OCI-LY1 (cell line): ENCODE measurements at regions not wholly inside any gene's neighbourhood (a gene's known extent, or its start where the extent isn't known, plus 50 kb on each side); places are given as distances from the start of the nearest gene placed in this dataset.

Source experiments
- H2AFZ ChIP-seq: fragments of 200-600 bp; sonication (generic), shearing (Covaris generic); 2 replicates; pipeline ENCODE4 v1.6.0; 2014; ENCODE audit warnings: antibody characterized with exemption, mild to moderate bottlenecking, low read length
- H3F3A ChIP-seq: fragments of 200-600 bp; sonication (generic), shearing (Covaris generic); 2 replicates; pipeline ENCODE4 v1.6.0; 2014; ENCODE audit warnings: mild to moderate bottlenecking, antibody characterized with exemption, low read length, moderate library complexity; ENCODE audit not compliant: insufficient read depth
- H3K27ac ChIP-seq: fragments of 200-600 bp; sonication (generic); 2 replicates; pipeline ENCODE4 v1.5.1; 2014; ENCODE audit warnings: low read length, mixed run types, mild to moderate bottlenecking, low read depth; ENCODE audit not compliant: poor library complexity, severe bottlenecking
- H3K27me3 ChIP-seq: fragments of 200-600 bp; sonication (generic); 2 replicates; pipeline ENCODE4 v1.6.0; 2014; ENCODE audit warnings: antibody characterized with exemption, mild to moderate bottlenecking, low read length, moderate library complexity; ENCODE audit not compliant: insufficient read depth
- H3K36me3 ChIP-seq: fragments of 200-600 bp; sonication (generic); 2 replicates; pipeline ENCODE4 v1.6.1; 2014; ENCODE audit warnings: mild to moderate bottlenecking, antibody characterized with exemption, low read length, moderate library complexity, mixed read lengths; ENCODE audit not compliant: insufficient read depth
- H3K4me1 ChIP-seq: fragments of 200-600 bp; sonication (generic); 2 replicates; pipeline ENCODE4 v1.5.1; 2014; ENCODE audit warnings: mild to moderate bottlenecking, low read length, moderate library complexity; ENCODE audit not compliant: insufficient read depth, severe bottlenecking
- H3K4me2 ChIP-seq: fragments of 200-600 bp; sonication (generic), shearing (Covaris generic); 2 replicates; pipeline ENCODE4 v1.6.1; 2014; ENCODE audit warnings: low read length
- H3K4me3 ChIP-seq: fragments of 200-600 bp; sonication (generic); 2 replicates; pipeline ENCODE4 v1.5.1; 2014; ENCODE audit warnings: low read length, low read depth, mild to moderate bottlenecking, mixed read lengths; ENCODE audit not compliant: poor library complexity, severe bottlenecking
- H3K79me2 ChIP-seq: fragments of 200-600 bp; shearing (Covaris generic); 2 replicates; pipeline ENCODE4 v1.6.1; 2016; ENCODE audit warnings: mixed run types, low read length, mixed read lengths; ENCODE audit not compliant: insufficient read depth
- H3K9ac ChIP-seq: fragments of 200-600 bp; sonication (generic), shearing (Covaris generic); 2 replicates; pipeline ENCODE4 v1.6.1; 2014; ENCODE audit warnings: mild to moderate bottlenecking, low read length, mixed read lengths
- H3K9me2 ChIP-seq: fragments of 200-600 bp; sonication (generic), shearing (Covaris generic); 2 replicates; pipeline ENCODE4 v1.6.1; 2014; ENCODE audit warnings: low read depth, mild to moderate bottlenecking, low read length, mixed read lengths
- H3K9me3 ChIP-seq: fragments of 200-600 bp; shearing (Covaris generic); 2 replicates; pipeline ENCODE4 v1.6.1; 2014; ENCODE audit warnings: low read length, mixed read lengths
- H4K20me1 ChIP-seq: fragments of 200-600 bp; sonication (generic), shearing (Covaris generic); 2 replicates; pipeline ENCODE4 v1.6.0; 2016; ENCODE audit warnings: mild to moderate bottlenecking, low read length; ENCODE audit not compliant: insufficient read depth
- CTCF ChIP-seq: fragments of 200-600 bp; sonication (generic), shearing (Covaris generic); IDR thresholded peaks from 2 replicates; pipeline ENCODE4 v1.5.1; 2017; ENCODE audit warnings: mild to moderate bottlenecking, antibody characterized with exemption, low read length, moderate library complexity, mixed read lengths
- EZH2 ChIP-seq: fragments of 200-600 bp; sonication (generic), shearing (Covaris generic); IDR thresholded peaks from 2 replicates; pipeline ENCODE4 v1.8.0; 2017; ENCODE audit warnings: borderline replicate concordance, mixed run types, mild to moderate bottlenecking, antibody characterized with exemption, low read length, moderate library complexity, mixed read lengths

- Histone ChIP-seq H3K9me3 (no peaks in the 10 kb centered on the region), H3K4me2 (no peak overlapping the region), H3K36me3 (no peaks in the 10 kb centered on the region), H3K9me2 (peaks cover 6% of the 10 kb centered on the region; the same call in 1 of the 2 replicates), H3K27me3 (no peaks in the 10 kb centered on the region), H3F3A (no peaks in the 10 kb centered on the region), H2AFZ (no peak overlapping the region), H3K4me3 (no peak overlapping the region), H4K20me1 (no peaks in the 10 kb centered on the region), H3K27ac (no peak overlapping the region), H3K4me1 (no peaks in the 10 kb centered on the region), H3K9ac (no peak overlapping the region), H3K79me2 (no peaks in the 10 kb centered on the region)
- TF ChIP-seq CTCF, result no peak
- no peak for TF ChIP-seq EZH2
Measured at GRCh38 chr7:113561446-113561845, 357.4 kb downstream of the PPP1R3A start.

GRCh38 chr7:113550966-113551365 lies 367.8 kb downstream of the PPP1R3A start:
- no peaks in the 10 kb centered on the region for H4K20me1 ChIP-seq
- no peaks in the 10 kb centered on the region for H3F3A ChIP-seq
- peaks cover 13% of the 10 kb centered on the region for H3K4me1 ChIP-seq
- no peaks in the 10 kb centered on the region for H3K36me3 ChIP-seq
- no peaks in the 10 kb centered on the region for H3K79me2 ChIP-seq
- H3K27me3 ChIP-seq, result no peaks in the 10 kb centered on the region
- H3K4me3 ChIP-seq, result no peak overlapping the region
- H3K9ac ChIP-seq, result no peak overlapping the region
- no peak overlapping the region for H2AFZ ChIP-seq
- H3K9me3 ChIP-seq, result no peaks in the 10 kb centered on the region
- TF ChIP-seq CTCF (no peak), EZH2 (no peak)
- H3K4me2 ChIP-seq, result no peak overlapping the region
- no peak overlapping the region for H3K27ac ChIP-seq
- H3K9me2 ChIP-seq, result no peaks in the 10 kb centered on the region

GRCh38 chr7:113548561-113548960 lies 370.2 kb downstream of the PPP1R3A start:
- Histone ChIP-seq H3K27ac (no peak overlapping the region), H3K79me2 (no peaks in the 10 kb centered on the region), H3K4me2 (no peak overlapping the region), H3K4me1 (peaks cover 13% of the 10 kb centered on the region), H3K36me3 (no peaks in the 10 kb centered on the region), H3K9ac (no peak overlapping the region), H3K4me3 (no peak overlapping the region), H3K9me2 (no peaks in the 10 kb centered on the region), H3K9me3 (no peaks in the 10 kb centered on the region), H3F3A (no peaks in the 10 kb centered on the region), H2AFZ (no peak overlapping the region), H4K20me1 (no peaks in the 10 kb centered on the region), H3K27me3 (no peaks in the 10 kb centered on the region)
- TF ChIP-seq EZH2 (no peak), CTCF (no peak)
